HCT116 (cell line): ENCODE measurements at regions not wholly inside any gene's neighbourhood (a gene's known extent, or its start where the extent isn't known, plus 50 kb on each side); places are given as distances from the start of the nearest gene placed in this dataset.

ENCODE experiments used
- ATAC-seq: fragments of 200-7000 bp; cut with Tn5 transposase; 2 replicates; pipeline ENCODE4 v1.9.1; 2020; ENCODE audit warnings: mild to moderate bottlenecking, moderate library complexity
- BruUV-seq: library from RNA; stranded (reverse); fragments of 400-500 nt; replicated peaks from 2 replicates; lab custom pipeline; 2021; lab: Mats Ljungman, UMichigan
- CTCF ChIA-PET: fragments of 300-600 bp; sonication (Branson Sonifier 250); formaldehyde crosslinking; loops from one replicate; lab custom pipeline; 2021; ENCODE audit warnings: antibody characterized with exemption; lab: Charles Lee
- POLR2A ChIA-PET: fragments of 300-600, 350-600 bp; sonication (Branson Sonifier 250); formaldehyde crosslinking; loops from one replicate; lab custom pipeline; 2021; ENCODE audit warnings: antibody characterized with exemption; lab: Charles Lee
- RAD21 ChIA-PET, 2 experiments: fragments of 300-600 bp; sonication (Branson Sonifier 250); formaldehyde crosslinking; loops; one replicate each; lab custom pipeline; 2023; ENCODE audit warnings: low total read pairs in 2 of 2; ENCODE audit not compliant: uncharacterized antibody in 2 of 2, unreplicated experiment in 2 of 2, low non-redundant PET in 1 of 2; lab: Charles Lee
- DNase-seq: peaks from one replicate; pipeline ENCODE4 v3.0.0-alpha.2; 2010; ENCODE audit warnings: low read depth, low spot score
- H2AFZ ChIP-seq: fragments of 200-600 bp; shearing (Covaris generic), sonication (generic); 2 replicates; pipeline ENCODE4 v1.6.1; 2017; ENCODE audit warnings: low read depth, mixed run types, mixed read lengths, antibody characterized with exemption, low read length; ENCODE audit not compliant: poor library complexity, severe bottlenecking
- H3K27ac ChIP-seq: 2 replicates; pipeline ENCODE4 v1.5.1; 2012; ENCODE audit warnings: low read depth, low read length
- H3K27me3 ChIP-seq: fragments of 200-600 bp; sonication (generic); 2 replicates; pipeline ENCODE4 v1.6.1; 2016; ENCODE audit warnings: mixed run types, low read length, mixed read lengths; ENCODE audit not compliant: insufficient read depth
- H3K36me3 ChIP-seq, 2 experiments: fragments of 200-500 bp in 1 of 2; fragments of 200-600 bp in 1 of 2; sonication (Bioruptor generic) in 1 of 2; sonication (generic) in 1 of 2; 2 replicates each; pipeline versions ENCODE4 v1.5.1 to v1.6.1; 2014 to 2016; ENCODE audit warnings: low read length in 2 of 2, inconsistent platforms in 1 of 2, mixed read lengths in 1 of 2, mixed run types in 1 of 2; ENCODE audit not compliant: insufficient read depth in 2 of 2, control insufficient read depth in 1 of 2
- H3K4me1 ChIP-seq, 2 experiments: fragments of 200-600 bp in 1 of 2; sonication (generic) in 1 of 2; 2 replicates each; pipeline versions ENCODE4 v1.5.1 to v1.6.1; 2012 to 2017; ENCODE audit warnings: low read length in 2 of 2, inconsistent platforms in 1 of 2, mild to moderate bottlenecking in 1 of 2, mixed read lengths in 1 of 2, mixed run types in 1 of 2, moderate library complexity in 1 of 2; ENCODE audit not compliant: insufficient read depth in 2 of 2, control insufficient read depth in 1 of 2
- H3K4me2 ChIP-seq: fragments of 200-600 bp; sonication (generic); 2 replicates; pipeline ENCODE4 v1.6.1; 2017; ENCODE audit warnings: mixed run types, low read length, mixed read lengths
- H3K4me3 ChIP-seq, 2 experiments: fragments of 200-600 bp in 1 of 2; sonication (generic) in 1 of 2; replicated peaks in 1 of 2; 2 replicates each; pipeline ENCODE4 v1.5.1; 2011 to 2016; ENCODE audit warnings: low read length in 2 of 2, control low read depth in 1 of 2, low read depth in 1 of 2, mild to moderate bottlenecking in 1 of 2, mixed read lengths in 1 of 2, mixed run types in 1 of 2
- H3K79me2 ChIP-seq: fragments of 200-600 bp; sonication (generic); 2 replicates; pipeline ENCODE4 v1.6.1; 2017; ENCODE audit warnings: mild to moderate bottlenecking, mixed run types, low read length, moderate library complexity, mixed read lengths; ENCODE audit not compliant: insufficient read depth
- H3K9ac ChIP-seq: fragments of 200-600 bp; sonication (generic); 2 replicates; pipeline ENCODE4 v1.6.1; 2016; ENCODE audit warnings: low read length, mixed read lengths
- H3K9me2 ChIP-seq: fragments of 200-600 bp; sonication (generic), shearing (Covaris generic); 2 replicates; pipeline ENCODE4 v1.6.1; 2017; ENCODE audit warnings: mixed run types, mild to moderate bottlenecking, moderate library complexity; ENCODE audit not compliant: insufficient read depth
- H3K9me3 ChIP-seq, 2 experiments: fragments of 200-500 bp in 1 of 2; fragments of 200-600 bp in 1 of 2; sonication (Bioruptor generic) in 1 of 2; sonication (generic) in 1 of 2; 2 replicates each; pipeline ENCODE4 v1.6.1; 2014 to 2017; ENCODE audit warnings: low read length in 2 of 2, mixed read lengths in 2 of 2, inconsistent platforms in 1 of 2, low read depth in 1 of 2, mild to moderate bottlenecking in 1 of 2, mixed run types in 1 of 2, moderate library complexity in 1 of 2; ENCODE audit not compliant: control insufficient read depth in 1 of 2, insufficient read depth in 1 of 2
- H4K20me1 ChIP-seq: fragments of 200-600 bp; sonication (generic), shearing (Covaris generic); 2 replicates; pipeline ENCODE4 v1.6.1; 2017; ENCODE audit warnings: mixed run types, mild to moderate bottlenecking, moderate library complexity; ENCODE audit not compliant: insufficient read depth
- ATF3 ChIP-seq: IDR thresholded peaks from 2 replicates; pipeline ENCODE4 v1.6.1; 2012
- EGR1 ChIP-seq: IDR thresholded peaks from 2 replicates; pipeline ENCODE4 v1.6.1; 2012; ENCODE audit warnings: low read depth
- ELF1 ChIP-seq: IDR thresholded peaks from 2 replicates; pipeline ENCODE4 v1.6.1; 2012; ENCODE audit warnings: low read depth, borderline replicate concordance
- EZH2 ChIP-seq: fragments of 200-600 bp; sonication (generic); IDR thresholded peaks from 2 replicates; pipeline ENCODE4 v1.6.1; 2017; ENCODE audit warnings: antibody characterized with exemption, mixed run types
- EZH2phosphoT487 ChIP-seq: fragments of 200-600 bp; IDR thresholded peaks from 2 replicates; pipeline ENCODE4 v1.6.1; 2018; ENCODE audit warnings: antibody characterized with exemption, borderline replicate concordance
- FOSL1 ChIP-seq: IDR thresholded peaks from 2 replicates; pipeline ENCODE4 v1.6.1; 2012; ENCODE audit warnings: low read depth
- POLR2A ChIP-seq: IDR thresholded peaks from 2 replicates; pipeline ENCODE4 v1.7.0; 2011; ENCODE audit warnings: borderline replicate concordance; ENCODE audit not compliant: insufficient read depth, insufficient read length; ENCODE audit errors: extremely low read depth
- POLR2AphosphoS5 ChIP-seq: IDR thresholded peaks from 2 replicates; pipeline ENCODE4 v1.6.1; 2011; ENCODE audit warnings: mild to moderate bottlenecking, low read depth, low read length, moderate library complexity
- REST ChIP-seq: IDR thresholded peaks from 2 replicates; pipeline ENCODE4 v1.6.1; 2012; ENCODE audit warnings: low read depth
- SP1 ChIP-seq: IDR thresholded peaks from 2 replicates; pipeline ENCODE4 v1.6.1; 2012; ENCODE audit warnings: low read depth
- TCF7L2 ChIP-seq: IDR thresholded peaks from 2 replicates; pipeline ENCODE4 v1.7.0; 2011; ENCODE audit warnings: borderline replicate concordance, inconsistent platforms; ENCODE audit not compliant: insufficient read depth, insufficient read length; ENCODE audit errors: extremely low read depth
- intact Hi-C: fragments of 100-400 bp; cut with micrococcal nuclease; formaldehyde crosslinking; loops from 2 replicates; pipeline ENCODE4 v1.10.0; 2022

- Histone ChIP-seq H3K9ac (no peak overlapping the region), H3K4me2 (no peak overlapping the region), H3K27ac (no peak overlapping the region), H3K79me2 (no peaks in the 10 kb centered on the region), H3K4me1 (no peaks in the 10 kb centered on the region), H3K9me3 (no peaks in the 10 kb centered on the region), H3K27me3 (no peaks in the 10 kb centered on the region), H3K4me3 (no peak overlapping the region), H3K9me2 (no peaks in the 10 kb centered on the region), H3K36me3 (no peaks in the 10 kb centered on the region), H4K20me1 (no peaks in the 10 kb centered on the region), H2AFZ (no peak overlapping the region)
- no peak for ATAC-seq
- DNase-seq = no peak
- POLR2A ChIA-PET = no interaction called here
- no peak for TF ChIP-seq ATF3
- TF ChIP-seq EZH2phosphoT487 = no peak
- no peak for TF ChIP-seq REST
- no peak for TF ChIP-seq ELF1
- no peak for TF ChIP-seq TCF7L2
- TF ChIP-seq EGR1 = no peak
- no peak for TF ChIP-seq FOSL1
- no peak for TF ChIP-seq POLR2A
- TF ChIP-seq EZH2 = no peak
- TF ChIP-seq SP1 = no peak
- TF ChIP-seq POLR2AphosphoS5 = no peak
- RAD21 ChIA-PET = no interaction called here
- CTCF ChIA-PET = no interaction called here
- intact Hi-C loops = no loop called here
- BruUV-seq = no TSS peak
These were observed 239.2 kb upstream of the RFC3 start for GRCh38 chr13:33578786-33579185.
